Erythroblast (primary cell): ENCODE measurements at regions not wholly inside any gene's neighbourhood (a gene's known extent, or its start where the extent isn't known, plus 50 kb on each side); places are given as distances from the start of the nearest gene placed in this dataset.

Experiments
- GATA1 ChIP-seq: IDR thresholded peaks from 2 replicates; pipeline ENCODE4 v1.6.1; 2011; ENCODE audit warnings: low read depth, mild to moderate bottlenecking, control low read depth, low read length, moderate library complexity
- POLR2A ChIP-seq: IDR thresholded peaks from 2 replicates; pipeline ENCODE4 v1.6.1; 2011; ENCODE audit warnings: mild to moderate bottlenecking, low read length

DNA sequence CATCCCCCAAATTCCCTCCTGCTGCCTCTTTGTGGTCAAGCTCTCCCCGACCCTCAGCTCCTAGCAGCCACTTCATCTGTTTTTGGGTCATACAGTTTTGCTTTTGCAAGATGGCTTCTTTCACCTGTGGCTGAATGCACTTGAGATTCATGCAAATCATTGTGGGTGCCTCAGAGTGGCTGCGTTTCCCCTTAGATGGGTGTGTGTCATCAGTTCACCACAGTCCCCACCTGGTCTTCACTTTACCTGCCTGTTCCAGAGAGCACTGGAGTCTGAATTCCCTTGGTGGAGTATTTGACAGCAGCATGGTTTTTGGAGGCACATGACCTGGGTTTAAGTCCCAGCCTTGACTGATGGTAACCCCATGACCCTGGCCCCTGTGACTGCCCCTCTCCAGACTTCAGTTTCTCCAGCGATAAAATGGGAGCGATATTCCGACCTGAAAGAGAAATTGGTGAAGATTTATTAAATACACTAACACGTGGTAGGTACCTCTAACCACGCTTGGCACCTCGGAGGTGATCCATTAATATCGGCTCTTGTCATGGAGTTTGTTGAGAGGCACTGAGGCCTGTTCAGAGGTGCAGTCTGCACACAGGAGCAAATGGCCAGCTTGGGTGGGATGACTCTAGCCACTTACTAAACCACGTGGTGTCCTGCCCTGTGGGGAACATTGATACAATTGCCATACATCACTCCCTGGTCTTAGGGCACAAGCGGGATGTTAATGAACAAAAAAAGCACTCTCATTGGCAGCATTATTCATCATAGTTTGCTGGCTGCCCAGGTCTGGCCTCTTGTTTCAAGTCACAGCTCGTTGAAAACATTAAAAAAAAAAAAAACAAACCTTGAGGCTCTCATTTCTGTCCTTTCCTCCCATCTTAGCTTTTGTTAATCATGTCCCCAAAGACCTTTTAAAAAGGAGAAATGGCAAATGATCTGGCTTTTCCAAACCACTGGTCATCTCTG is 167.2 kb upstream of the KCNG1 start:
- TF ChIP-seq POLR2A (no peak), GATA1 (no peak)
